Gastroesophageal sphincter (tissue), 3 donors: ENCODE measurements at regions not wholly inside any gene's neighbourhood (a gene's known extent, or its start where the extent isn't known, plus 50 kb on each side); places are given as distances from the start of the nearest gene placed in this dataset.

Experiments
- POLR2A ChIP-seq, 2 donors: fragments of 450-650 bp; IDR thresholded peaks; one replicate each; pipeline ENCODE4 v1.6.1; 2017; ENCODE audit warnings: antibody characterized with exemption in 2 of 2, mild to moderate bottlenecking in 2 of 2, moderate library complexity in 1 of 2
- TF ChIP-seq, protein P1 (sequence below), 4 experiments: fragments of 200-600 bp in 2 of 4; fragments of 450-650 bp in 2 of 4; sonication (generic) in 1 of 4; IDR thresholded peaks; one replicate each; pipeline ENCODE4 v1.5.1; 2017 to 2019; ENCODE audit warnings: antibody characterized with exemption in 4 of 4, mild to moderate bottlenecking in 2 of 4, moderate library complexity in 2 of 4

DNA sequence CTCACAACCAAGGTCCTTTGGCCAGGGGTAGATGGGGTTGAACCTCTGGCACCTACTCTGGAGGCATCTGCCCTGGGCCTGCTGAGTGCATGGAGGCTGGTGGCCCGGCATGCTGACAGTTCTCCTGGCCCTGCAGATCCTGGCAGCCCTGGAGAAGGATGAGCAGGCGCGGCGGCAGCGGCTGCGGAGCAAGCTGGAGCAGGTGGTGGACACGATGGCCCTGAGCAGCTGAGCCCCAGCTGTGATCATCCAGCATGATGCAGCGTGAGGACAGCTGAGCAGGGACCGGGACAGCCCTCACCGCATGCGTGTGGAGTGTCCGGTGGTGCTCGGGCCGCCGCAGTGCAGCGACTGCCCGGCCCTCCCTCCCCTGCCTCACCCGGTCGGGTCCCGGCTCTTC is 50.9 kb downstream of the PLXNA1 start:
- TF ChIP-seq POLR2A (IDR thresholded peaks at IDR 0.05): no peak
- TF ChIP-seq, protein P1, sequence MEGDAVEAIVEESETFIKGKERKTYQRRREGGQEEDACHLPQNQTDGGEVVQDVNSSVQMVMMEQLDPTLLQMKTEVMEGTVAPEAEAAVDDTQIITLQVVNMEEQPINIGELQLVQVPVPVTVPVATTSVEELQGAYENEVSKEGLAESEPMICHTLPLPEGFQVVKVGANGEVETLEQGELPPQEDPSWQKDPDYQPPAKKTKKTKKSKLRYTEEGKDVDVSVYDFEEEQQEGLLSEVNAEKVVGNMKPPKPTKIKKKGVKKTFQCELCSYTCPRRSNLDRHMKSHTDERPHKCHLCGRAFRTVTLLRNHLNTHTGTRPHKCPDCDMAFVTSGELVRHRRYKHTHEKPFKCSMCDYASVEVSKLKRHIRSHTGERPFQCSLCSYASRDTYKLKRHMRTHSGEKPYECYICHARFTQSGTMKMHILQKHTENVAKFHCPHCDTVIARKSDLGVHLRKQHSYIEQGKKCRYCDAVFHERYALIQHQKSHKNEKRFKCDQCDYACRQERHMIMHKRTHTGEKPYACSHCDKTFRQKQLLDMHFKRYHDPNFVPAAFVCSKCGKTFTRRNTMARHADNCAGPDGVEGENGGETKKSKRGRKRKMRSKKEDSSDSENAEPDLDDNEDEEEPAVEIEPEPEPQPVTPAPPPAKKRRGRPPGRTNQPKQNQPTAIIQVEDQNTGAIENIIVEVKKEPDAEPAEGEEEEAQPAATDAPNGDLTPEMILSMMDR (IDR thresholded peaks at IDR 0.05): no peak
